ENCODE measurements at regions not wholly inside any gene's neighbourhood (a gene's known extent, or its start where the extent isn't known, plus 50 kb on each side); places are given as distances from the start of the nearest gene placed in this dataset.

- Histone ChIP-seq H3K36me3 (replicated peaks) (no peaks in the 10 kb centered on the region), H3K4me1 (no peaks in the 10 kb centered on the region), H3K9me3 (no peaks in the 10 kb centered on the region), H3K27me3 (ENCODE audit: low read depth) (no peaks in the 10 kb centered on the region), H3K4me3 (no peak overlapping the region)
- DNase-seq (ENCODE audit: low spot score in 2 of 2), result no peak
- in situ Hi-C loops (cut with MboI; ENCODE audit: low sequenced_read_pairs), result no loop called here
Observed at GRCh38 chr1:193712392-193712791, 526.0 kb upstream of the B3GALT2 start.

GRCh38 chr1:193709607-193710006, 523.2 kb upstream of the B3GALT2 start:
- H3K27me3 ChIP-seq (ENCODE audit: low read depth), result no peaks in the 10 kb centered on the region
- H3K9me3 ChIP-seq, result no peaks in the 10 kb centered on the region
- DNase-seq (ENCODE audit: low spot score in 2 of 2), result no peak
- H3K4me3 ChIP-seq, result no peak overlapping the region
- no peaks in the 10 kb centered on the region for H3K36me3 ChIP-seq (replicated peaks)
- in situ Hi-C loops (cut with MboI; ENCODE audit: low sequenced_read_pairs), result no loop called here
- H3K4me1 ChIP-seq, result no peaks in the 10 kb centered on the region

GRCh38 chr1:193707271-193708021, 521.0 kb upstream of the B3GALT2 start:
- no peak overlapping the region for H3K4me3 ChIP-seq

GRCh38 chr1:193706766-193707165, 520.4 kb upstream of the B3GALT2 start:
- no peak for DNase-seq (ENCODE audit: low spot score in 2 of 2)
- Histone ChIP-seq H3K4me3 (no peak overlapping the region), H3K27me3 (ENCODE audit: low read depth) (no peaks in the 10 kb centered on the region), H3K9me3 (no peaks in the 10 kb centered on the region), H3K4me1 (no peaks in the 10 kb centered on the region), H3K36me3 (replicated peaks) (no peaks in the 10 kb centered on the region)
- in situ Hi-C loops (cut with MboI; ENCODE audit: low sequenced_read_pairs), result no loop called here

More at GRCh38 chr1:193707271-193708021, 521.0 kb upstream of the B3GALT2 start:
- Histone ChIP-seq H3K36me3 (replicated peaks) (no peaks in the 10 kb centered on the region), H3K9me3 (no peaks in the 10 kb centered on the region), H3K27me3 (ENCODE audit: low read depth) (no peaks in the 10 kb centered on the region), H3K4me1 (no peaks in the 10 kb centered on the region)
- no peak for DNase-seq (ENCODE audit: low spot score in 2 of 2)
- in situ Hi-C loops (cut with MboI; ENCODE audit: low sequenced_read_pairs), result no loop called here

GRCh38 chr1:193705554-193705981, 519.2 kb upstream of the B3GALT2 start:
- no peak for DNase-seq (ENCODE audit: low spot score in 2 of 2)
- in situ Hi-C loops (cut with MboI; ENCODE audit: low sequenced_read_pairs), result no loop called here

GRCh38 chr1:193703655-193704054, 517.2 kb upstream of the B3GALT2 start:
- H3K4me1 ChIP-seq, result no peaks in the 10 kb centered on the region
- no peaks in the 10 kb centered on the region for H3K9me3 ChIP-seq
- H3K36me3 ChIP-seq (replicated peaks), result no peaks in the 10 kb centered on the region
- no peak overlapping the region for H3K4me3 ChIP-seq
- no peak for DNase-seq (ENCODE audit: low spot score in 2 of 2)
- in situ Hi-C loops (cut with MboI; ENCODE audit: low sequenced_read_pairs), result no loop called here
- no peaks in the 10 kb centered on the region for H3K27me3 ChIP-seq (ENCODE audit: low read depth)

More at GRCh38 chr1:193705554-193705981, 519.2 kb upstream of the B3GALT2 start:
- no peaks in the 10 kb centered on the region for H3K4me1 ChIP-seq
- no peak overlapping the region for H3K4me3 ChIP-seq
- no peaks in the 10 kb centered on the region for H3K9me3 ChIP-seq
- no peaks in the 10 kb centered on the region for H3K36me3 ChIP-seq (replicated peaks)
- H3K27me3 ChIP-seq (ENCODE audit: low read depth), result no peaks in the 10 kb centered on the region

GRCh38 chr1:193703121-193703520, 516.7 kb upstream of the B3GALT2 start:
- Histone ChIP-seq H3K36me3 (replicated peaks) (no peaks in the 10 kb centered on the region), H3K9me3 (no peaks in the 10 kb centered on the region), H3K4me3 (no peak overlapping the region), H3K27me3 (ENCODE audit: low read depth) (no peaks in the 10 kb centered on the region), H3K4me1 (no peaks in the 10 kb centered on the region)
- DNase-seq (ENCODE audit: low spot score in 2 of 2), result no peak
- in situ Hi-C loops (cut with MboI; ENCODE audit: low sequenced_read_pairs), result no loop called here

GRCh38 chr1:193701759-193702158, 515.3 kb upstream of the B3GALT2 start:
- H3K4me1 ChIP-seq, result no peaks in the 10 kb centered on the region
- no peaks in the 10 kb centered on the region for H3K36me3 ChIP-seq (replicated peaks)
- H3K9me3 ChIP-seq, result no peaks in the 10 kb centered on the region
- in situ Hi-C loops (cut with MboI; ENCODE audit: low sequenced_read_pairs), result no loop called here
- no peak overlapping the region for H3K4me3 ChIP-seq
- no peaks in the 10 kb centered on the region for H3K27me3 ChIP-seq (ENCODE audit: low read depth)
- DNase-seq (ENCODE audit: low spot score in 2 of 2), result no peak

- H3K27me3 ChIP-seq (ENCODE audit: low read depth), result no peaks in the 10 kb centered on the region
- no peaks in the 10 kb centered on the region for H3K36me3 ChIP-seq (replicated peaks)
- H3K4me1 ChIP-seq, result no peaks in the 10 kb centered on the region
- in situ Hi-C loops (cut with MboI; ENCODE audit: low sequenced_read_pairs), result no loop called here
- no peak overlapping the region for H3K4me3 ChIP-seq
- no peaks in the 10 kb centered on the region for H3K9me3 ChIP-seq
- DNase-seq (ENCODE audit: low spot score in 2 of 2), result no peak
Observed at GRCh38 chr1:193700710-193701355, 514.4 kb upstream of the B3GALT2 start.

- in situ Hi-C loops (cut with MboI; ENCODE audit: low sequenced_read_pairs), result no loop called here
- Histone ChIP-seq H3K4me3 (no peak overlapping the region), H3K9me3 (no peaks in the 10 kb centered on the region), H3K36me3 (replicated peaks) (no peaks in the 10 kb centered on the region), H3K4me1 (no peaks in the 10 kb centered on the region), H3K27me3 (ENCODE audit: low read depth) (no peaks in the 10 kb centered on the region)
- no peak for DNase-seq (ENCODE audit: low spot score in 2 of 2)
Observed at GRCh38 chr1:193699261-193699660, 512.8 kb upstream of the B3GALT2 start.

GRCh38 chr1:193697776-193698175, 511.4 kb upstream of the B3GALT2 start:
- in situ Hi-C loops (cut with MboI; ENCODE audit: low sequenced_read_pairs), result no loop called here
- Histone ChIP-seq H3K4me1 (no peaks in the 10 kb centered on the region), H3K4me3 (no peak overlapping the region), H3K27me3 (ENCODE audit: low read depth) (no peaks in the 10 kb centered on the region), H3K36me3 (replicated peaks) (no peaks in the 10 kb centered on the region), H3K9me3 (no peaks in the 10 kb centered on the region)
- DNase-seq (ENCODE audit: low spot score in 2 of 2), result no peak

- in situ Hi-C loops (cut with MboI; ENCODE audit: low sequenced_read_pairs), result no loop called here
- H3K36me3 ChIP-seq (replicated peaks), result no peaks in the 10 kb centered on the region
Observed at GRCh38 chr1:193697115-193697762, 510.8 kb upstream of the B3GALT2 start.

GRCh38 chr1:193694741-193695140, 508.3 kb upstream of the B3GALT2 start:
- H3K4me1 ChIP-seq, result no peaks in the 10 kb centered on the region
- H3K9me3 ChIP-seq, result no peaks in the 10 kb centered on the region
- no peak for DNase-seq (ENCODE audit: low spot score in 2 of 2)
- H3K4me3 ChIP-seq, result no peak overlapping the region
- in situ Hi-C loops (cut with MboI; ENCODE audit: low sequenced_read_pairs), result no loop called here
- no peaks in the 10 kb centered on the region for H3K27me3 ChIP-seq (ENCODE audit: low read depth)
- no peaks in the 10 kb centered on the region for H3K36me3 ChIP-seq (replicated peaks)

More at GRCh38 chr1:193697115-193697762, 510.8 kb upstream of the B3GALT2 start:
- no peaks in the 10 kb centered on the region for H3K9me3 ChIP-seq
- H3K27me3 ChIP-seq (ENCODE audit: low read depth), result no peaks in the 10 kb centered on the region
- no peaks in the 10 kb centered on the region for H3K4me1 ChIP-seq
- H3K4me3 ChIP-seq, result no peak overlapping the region
- DNase-seq (ENCODE audit: low spot score in 2 of 2), result no peak

- H3K36me3 ChIP-seq (replicated peaks), result no peaks in the 10 kb centered on the region
- H3K9me3 ChIP-seq, result no peaks in the 10 kb centered on the region
- H3K4me1 ChIP-seq, result peaks cover 19% of the 10 kb centered on the region
- in situ Hi-C loops (cut with MboI; ENCODE audit: low sequenced_read_pairs), result no loop called here
- no peak overlapping the region for H3K4me3 ChIP-seq
- no peak for DNase-seq (ENCODE audit: low spot score in 2 of 2)
- no peaks in the 10 kb centered on the region for H3K27me3 ChIP-seq (ENCODE audit: low read depth)
Observed at GRCh38 chr1:193685986-193686385, 499.6 kb upstream of the B3GALT2 start.
